Tibial artery (tissue), 4 donors: ENCODE measurements at regions not wholly inside any gene's neighbourhood (a gene's known extent, or its start where the extent isn't known, plus 50 kb on each side); places are given as distances from the start of the nearest gene placed in this dataset.

Experiments
- DNase-seq, 2 donors: peaks; one replicate each; pipeline ENCODE4 v3.0.0-alpha.2; 2019
- H3K27ac ChIP-seq, 2 donors: fragments of 200-600 bp; sonication (generic) in 1 of 2; 1 replicate in 1 of 2; 2 replicates in 1 of 2; pipeline ENCODE4 v1.5.1; 2018 to 2019; ENCODE audit warnings: mild to moderate bottlenecking in 1 of 2
- H3K27me3 ChIP-seq, 2 donors: fragments of 200-600 bp; sonication (generic) in 1 of 2; one replicate each; pipeline versions ENCODE4 v1.5.1 to v1.6.0; 2016 to 2019
- H3K36me3 ChIP-seq, 3 donors: fragments of 200-600 bp; sonication (generic) in 2 of 3; one replicate each; pipeline ENCODE4 v1.5.1; 2016 to 2019; ENCODE audit warnings: mild to moderate bottlenecking in 2 of 3
- H3K4me1 ChIP-seq, 4 donors: fragments of 200-600 bp; sonication (generic) in 2 of 4; 1 replicate in 3 of 4; 2 replicates in 1 of 4; pipeline ENCODE4 v1.5.1; 2016 to 2019
- H3K4me3 ChIP-seq, 2 donors: fragments of 200-600 bp; sonication (generic) in 1 of 2; 1 replicate in 1 of 2; 2 replicates in 1 of 2; pipeline ENCODE4 v1.5.1; 2018 to 2019; ENCODE audit warnings: mild to moderate bottlenecking in 2 of 2
- H3K9me3 ChIP-seq, 3 donors: fragments of 200-600 bp; sonication (generic) in 1 of 3; one replicate each; pipeline ENCODE4 v1.5.1; 2016 to 2019
- CTCF ChIP-seq, 2 experiments: fragments of 200-600 bp in 1 of 2; fragments of 450-650 bp in 1 of 2; IDR thresholded peaks; one replicate each; pipeline ENCODE4 v1.5.1; 2017 to 2019; ENCODE audit warnings: antibody characterized with exemption in 2 of 2, mild to moderate bottlenecking in 1 of 2, moderate library complexity in 1 of 2
- intact Hi-C: fragments of 100-400 bp; cut with DNase I; formaldehyde crosslinking; loops from one replicate; pipeline ENCODE4 v1.15.0; 2023; ENCODE audit warnings: low total_unique reads

GRCh38 chr16:5584109-5584508, 486.5 kb upstream of the EEF2KMT start:
- Histone ChIP-seq H3K36me3 (no peaks in the 10 kb centered on the region), H3K4me3 (no peak overlapping the region), H3K27ac (no peak overlapping the region), H3K9me3 (no peaks in the 10 kb centered on the region), H3K27me3 (peaks cover 0 to 5% of the 10 kb centered on the region in 2 donors), H3K4me1 (no peaks in the 10 kb centered on the region)
- intact Hi-C loops, result no loop called here
- TF ChIP-seq CTCF (IDR thresholded peaks at IDR 0.05), result no peak
- no peak for DNase-seq

GRCh38 chr16:5582529-5582928, 484.9 kb upstream of the EEF2KMT start:
- Histone ChIP-seq H3K27ac (no peak overlapping the region), H3K4me1 (no peaks in the 10 kb centered on the region), H3K27me3 (peaks cover 0 to 5% of the 10 kb centered on the region in 2 donors), H3K36me3 (no peaks in the 10 kb centered on the region), H3K4me3 (no peak overlapping the region), H3K9me3 (no peaks in the 10 kb centered on the region)
- DNase-seq, result no peak
- TF ChIP-seq CTCF (IDR thresholded peaks at IDR 0.05), result no peak
- intact Hi-C loops, result no loop called here

GRCh38 chr16:5581908-5582307, 484.3 kb upstream of the EEF2KMT start:
- no peaks in the 10 kb centered on the region for H3K4me1 ChIP-seq
- H3K27me3 ChIP-seq, result peaks cover 0 to 5% of the 10 kb centered on the region in 2 donors
- no peak overlapping the region for H3K4me3 ChIP-seq
- DNase-seq, result no peak
- H3K36me3 ChIP-seq, result no peaks in the 10 kb centered on the region
- no peak overlapping the region for H3K27ac ChIP-seq
- H3K9me3 ChIP-seq, result no peaks in the 10 kb centered on the region
- TF ChIP-seq CTCF (IDR thresholded peaks at IDR 0.05), result no peak
- intact Hi-C loops, result no loop called here

GRCh38 chr16:5581428-5581827, 483.8 kb upstream of the EEF2KMT start:
- no peak for TF ChIP-seq CTCF (IDR thresholded peaks at IDR 0.05)
- Histone ChIP-seq H3K4me3 (no peak overlapping the region), H3K9me3 (no peaks in the 10 kb centered on the region), H3K4me1 (no peaks in the 10 kb centered on the region), H3K27me3 (peaks cover 0 to 5% of the 10 kb centered on the region in 2 donors), H3K27ac (no peak overlapping the region), H3K36me3 (no peaks in the 10 kb centered on the region)
- no peak for DNase-seq
- intact Hi-C loops, result no loop called here

- Histone ChIP-seq H3K36me3 (no peaks in the 10 kb centered on the region), H3K4me3 (no peak overlapping the region), H3K27ac (no peak overlapping the region), H3K27me3 (peaks cover 0 to 5% of the 10 kb centered on the region in 2 donors), H3K4me1 (no peaks in the 10 kb centered on the region), H3K9me3 (no peaks in the 10 kb centered on the region)
- no peak for TF ChIP-seq CTCF (IDR thresholded peaks at IDR 0.05)
- DNase-seq, result no peak
- intact Hi-C loops, result no loop called here
Observed at GRCh38 chr16:5580772-5581171, 483.2 kb upstream of the EEF2KMT start.

- DNase-seq, result no peak
- Histone ChIP-seq H3K36me3 (no peaks in the 10 kb centered on the region), H3K27me3 (peaks cover 0 to 5% of the 10 kb centered on the region in 2 donors), H3K27ac (no peak overlapping the region), H3K4me3 (no peak overlapping the region), H3K9me3 (no peaks in the 10 kb centered on the region), H3K4me1 (no peaks in the 10 kb centered on the region)
- intact Hi-C loops, result no loop called here
- TF ChIP-seq CTCF (IDR thresholded peaks at IDR 0.05), result no peak
Observed at GRCh38 chr16:5580296-5580695, 482.7 kb upstream of the EEF2KMT start.
